Thyroid gland (tissue), 4 donors: ENCODE measurements at regions not wholly inside any gene's neighbourhood (a gene's known extent, or its start where the extent isn't known, plus 50 kb on each side); places are given as distances from the start of the nearest gene placed in this dataset.

Experiments used
- DNase-seq, 2 donors: peaks; one replicate each; pipeline ENCODE4 v3.0.0-alpha.2; 2019
- H3K27ac ChIP-seq, 3 donors: fragments of 200-600 bp; sonication (generic); 1 replicate in 2 of 3; 2 replicates in 1 of 3; pipeline ENCODE4 v1.5.1; 2016 to 2019; ENCODE audit warnings: mild to moderate bottlenecking in 1 of 3, moderate library complexity in 1 of 3
- H3K27me3 ChIP-seq: fragments of 200-600 bp; sonication (generic); one replicate; pipeline ENCODE4 v1.5.1; 2019
- H3K36me3 ChIP-seq, 2 donors: fragments of 200-600 bp; sonication (generic); one replicate each; pipeline ENCODE4 v1.5.1; 2016 to 2019
- H3K4me1 ChIP-seq, 2 donors: fragments of 200-600 bp; sonication (generic); one replicate each; pipeline ENCODE4 v1.5.1; 2017 to 2019
- H3K4me3 ChIP-seq, 3 donors: fragments of 200-600 bp; sonication (generic); replicated peaks in 1 of 3; 1 replicate in 2 of 3; 2 replicates in 1 of 3; pipeline ENCODE4 v1.5.1; 2016; ENCODE audit warnings: mild to moderate bottlenecking in 1 of 3
- H3K9me3 ChIP-seq: fragments of 200-600 bp; sonication (generic); one replicate; pipeline ENCODE4 v1.5.1; 2017
- CTCF ChIP-seq, 6 experiments: fragments of 200-600 bp in 3 of 6; fragments of 450-650 bp in 3 of 6; sonication (generic) in 3 of 6; IDR thresholded peaks; one replicate each; pipeline ENCODE4 v1.5.1; 2016 to 2019; ENCODE audit warnings: antibody characterized with exemption in 6 of 6, mild to moderate bottlenecking in 2 of 6, inconsistent platforms in 1 of 6, moderate library complexity in 1 of 6
- POLR2A ChIP-seq, 2 donors: fragments of 450-650 bp; IDR thresholded peaks; one replicate each; pipeline ENCODE4 v1.6.1; 2017; ENCODE audit warnings: antibody characterized with exemption in 2 of 2, mild to moderate bottlenecking in 2 of 2, moderate library complexity in 1 of 2
- WGBS, 2 donors: methylation state at CpG; one replicate each; pipeline ENCODE4 v1.1.5; 2017; 5-methylcytosine and 5-hydroxymethylcytosine counted together
- intact Hi-C: fragments of 100-400 bp; cut with DNase I; formaldehyde crosslinking; loops from one replicate; pipeline ENCODE4 v1.15.1; 2023

- Histone ChIP-seq H3K36me3 (no peaks in the 10 kb centered on the region), H3K27ac (no peak overlapping the region), H3K9me3 (no peaks in the 10 kb centered on the region), H3K4me3 (no peak overlapping the region), H3K4me1 (no peaks in the 10 kb centered on the region), H3K27me3 (no peaks in the 10 kb centered on the region)
- WGBS, 2 donors: 79 to 84% methylated on average over 7 of the region's 7 CpGs
- no peak for DNase-seq
- no peak for TF ChIP-seq POLR2A (IDR thresholded peaks at IDR 0.05)
- TF ChIP-seq CTCF (IDR thresholded peaks at IDR 0.05): no peak
- intact Hi-C loops: no loop called here
These were observed 381.0 kb upstream of the TNRC6C start for GRCh38 chr17:77577491-77577890.

- no peaks in the 10 kb centered on the region for H3K9me3 ChIP-seq
- no peaks in the 10 kb centered on the region for H3K4me1 ChIP-seq
- DNase-seq: no peak
- intact Hi-C loops: no loop called here
- H3K27ac ChIP-seq: no peak overlapping the region
- 92 to 98% methylated on average over 9 of the region's 9 CpGs for WGBS, 2 donors
- H3K27me3 ChIP-seq: no peaks in the 10 kb centered on the region
- no peaks in the 10 kb centered on the region for H3K36me3 ChIP-seq
- TF ChIP-seq POLR2A (IDR thresholded peaks at IDR 0.05): no peak
- TF ChIP-seq CTCF (IDR thresholded peaks at IDR 0.05): no peak
- no peak overlapping the region for H3K4me3 ChIP-seq
These were observed 379.4 kb upstream of the TNRC6C start for GRCh38 chr17:77579131-77579530.

GRCh38 chr17:77579682-77580081, 378.8 kb upstream of the TNRC6C start:
- no peak for DNase-seq
- Histone ChIP-seq H3K9me3 (no peaks in the 10 kb centered on the region), H3K4me1 (no peaks in the 10 kb centered on the region), H3K27me3 (no peaks in the 10 kb centered on the region), H3K36me3 (no peaks in the 10 kb centered on the region), H3K27ac (no peak overlapping the region), H3K4me3 (no peak overlapping the region)
- 48 to 49% methylated on average over 6 of the region's 6 CpGs for WGBS, 2 donors
- intact Hi-C loops: no loop called here
- TF ChIP-seq POLR2A (IDR thresholded peaks at IDR 0.05) (no peak), CTCF (IDR thresholded peaks at IDR 0.05) (no peak)

- intact Hi-C loops: no loop called here
- Histone ChIP-seq H3K9me3 (no peaks in the 10 kb centered on the region), H3K36me3 (no peaks in the 10 kb centered on the region), H3K4me1 (no peaks in the 10 kb centered on the region), H3K27ac (no peak overlapping the region), H3K27me3 (no peaks in the 10 kb centered on the region), H3K4me3 (no peak overlapping the region)
- 72 to 78% methylated on average over 8 of the region's 8 CpGs for WGBS, 2 donors
- TF ChIP-seq POLR2A (IDR thresholded peaks at IDR 0.05) (no peak), CTCF (IDR thresholded peaks at IDR 0.05) (no peak)
- no peak for DNase-seq
These were observed 377.8 kb upstream of the TNRC6C start for GRCh38 chr17:77580531-77581270.

- Histone ChIP-seq H3K9me3 (no peaks in the 10 kb centered on the region), H3K4me3 (no peak overlapping the region), H3K27me3 (no peaks in the 10 kb centered on the region), H3K36me3 (no peaks in the 10 kb centered on the region), H3K27ac (no peak overlapping the region), H3K4me1 (no peaks in the 10 kb centered on the region)
- TF ChIP-seq POLR2A (IDR thresholded peaks at IDR 0.05) (no peak), CTCF (IDR thresholded peaks at IDR 0.05) (no peak)
- no peak for DNase-seq
- intact Hi-C loops: no loop called here
- 81 to 85% methylated on average over 2 of the region's 2 CpGs for WGBS, 2 donors
These were observed 377.0 kb upstream of the TNRC6C start for GRCh38 chr17:77581480-77581879.
